Fibroblast of skin of right biceps (primary cell): ENCODE measurements at regions not wholly inside any gene's neighbourhood (a gene's known extent, or its start where the extent isn't known, plus 50 kb on each side); places are given as distances from the start of the nearest gene placed in this dataset.
"Not testable (repeated sequence)": the region's sequence is repeated elsewhere in the genome, so short reads cannot be mapped to it uniquely, and the experiment has no call there.

ENCODE experiments used
- DNase-seq: peaks from one replicate; pipeline ENCODE4 v3.0.0-alpha.2; 2013

- DNase-seq, result not testable (repeated sequence)
These were observed 84.1 kb upstream of the GPR39 start for GRCh38 chr2:132332345-132333033.

GRCh38 chr2:132337135-132337534, 79.5 kb upstream of the GPR39 start:
- DNase-seq, result not testable (repeated sequence)

GRCh38 chr2:132337844-132338243, 78.8 kb upstream of the GPR39 start:
- not testable (repeated sequence) for DNase-seq

- peak; percentile 81 for DNase-seq
These were observed 69.4 kb upstream of the GPR39 start for GRCh38 chr2:132347041-132347780.

GRCh38 chr2:132349092-132349687, 67.4 kb upstream of the GPR39 start:
- peak; percentile 60 for DNase-seq

- DNase-seq, result not testable (repeated sequence)
These were observed 64.9 kb upstream of the GPR39 start for GRCh38 chr2:132351668-132352067.

- DNase-seq, result peak; percentile 42
These were observed 64.1 kb upstream of the GPR39 start for GRCh38 chr2:132352481-132353001.

GRCh38 chr2:132353380-132353779, 63.2 kb upstream of the GPR39 start:
- DNase-seq, result peak; percentile 18

- DNase-seq, result not testable (repeated sequence)
These were observed 55.6 kb upstream of the GPR39 start for GRCh38 chr2:132360964-132361363.

- not testable (repeated sequence) for DNase-seq
These were observed 55.1 kb upstream of the GPR39 start for GRCh38 chr2:132361498-132361897.

- DNase-seq, result not testable (repeated sequence)
These were observed 53.3 kb upstream of the GPR39 start for GRCh38 chr2:132363352-132363751.

GRCh38 chr2:132365963-132366362, 50.6 kb upstream of the GPR39 start:
- not testable (repeated sequence) for DNase-seq

GRCh38 chr2:132366421-132367180, 50.0 kb upstream of the GPR39 start:
- DNase-seq, result no peak
